HG03432 (cell line): ENCODE measurements at regions not wholly inside any gene's neighbourhood (a gene's known extent, or its start where the extent isn't known, plus 50 kb on each side); places are given as distances from the start of the nearest gene placed in this dataset.
"Not testable (repeated sequence)": the region's sequence is repeated elsewhere in the genome, so short reads cannot be mapped to it uniquely, and the experiment has no call there.

Experiments
- ATAC-seq: cut with Tn5 transposase; IDR thresholded peaks from one replicate; pipeline ENCODE4 v1.9.1; 2021; ENCODE audit warnings: mild to moderate bottlenecking, moderate library complexity; ENCODE audit not compliant: unreplicated experiment

GRCh38 chr2:37722971-37723370, 51.5 kb upstream of the CDC42EP3 start:
- not testable (repeated sequence) for ATAC-seq

DNA sequence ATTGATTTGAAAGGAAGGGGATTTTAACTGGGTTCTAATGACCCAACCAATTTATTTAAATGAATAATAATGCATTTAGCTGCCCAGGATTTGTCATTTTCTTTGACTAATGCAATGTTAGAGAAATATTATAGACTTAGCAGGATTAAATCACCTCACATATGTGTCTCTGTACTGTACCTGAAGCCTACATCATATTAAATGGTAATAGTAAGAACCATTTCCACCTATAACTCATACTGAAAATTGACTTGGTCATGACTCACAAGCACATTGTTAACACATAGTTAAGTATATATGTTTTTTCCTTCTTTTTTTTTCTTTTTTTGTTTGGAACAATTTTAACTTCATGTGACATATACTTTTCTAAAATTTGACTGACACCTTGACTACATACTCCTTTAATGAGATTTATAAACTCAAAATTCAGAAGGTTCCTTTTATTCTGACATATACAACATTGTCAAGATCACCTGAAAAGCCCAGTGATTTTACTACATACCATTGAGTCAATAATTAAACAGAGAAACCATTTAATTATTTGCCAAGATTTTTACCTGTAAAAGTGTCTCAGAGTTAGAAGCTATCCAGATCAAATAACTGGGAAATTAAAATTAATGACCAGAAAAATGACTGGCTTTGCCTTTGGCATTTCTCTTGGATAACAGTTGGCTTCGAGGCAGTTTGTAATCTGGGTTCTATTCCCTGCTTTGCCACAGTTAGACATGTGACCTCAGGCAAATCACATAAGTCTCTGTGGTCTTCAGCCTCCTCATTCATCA, 58.8 kb upstream of the CDC42EP3 start:
- ATAC-seq: no peak

DNA sequence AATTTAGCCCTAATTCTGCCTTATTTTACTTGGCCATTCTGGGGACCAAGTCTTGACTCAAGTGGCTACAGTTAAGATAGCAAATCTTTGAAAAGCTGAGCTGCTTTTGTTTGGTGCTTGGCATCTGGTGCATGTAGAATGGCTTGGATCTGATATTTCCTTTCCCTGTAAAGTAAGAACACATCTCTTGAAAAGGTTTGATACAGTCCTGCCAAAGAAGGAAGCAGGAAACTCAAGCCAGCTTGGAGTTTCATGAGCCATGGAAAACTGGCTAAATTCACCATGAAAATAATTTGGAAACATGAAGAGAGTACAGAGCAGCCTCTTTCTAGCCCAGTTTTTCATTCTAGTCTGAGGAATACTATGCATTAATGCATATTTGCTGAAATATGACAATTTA, 61.0 kb upstream of the CDC42EP3 start:
- ATAC-seq: not testable (repeated sequence)

DNA sequence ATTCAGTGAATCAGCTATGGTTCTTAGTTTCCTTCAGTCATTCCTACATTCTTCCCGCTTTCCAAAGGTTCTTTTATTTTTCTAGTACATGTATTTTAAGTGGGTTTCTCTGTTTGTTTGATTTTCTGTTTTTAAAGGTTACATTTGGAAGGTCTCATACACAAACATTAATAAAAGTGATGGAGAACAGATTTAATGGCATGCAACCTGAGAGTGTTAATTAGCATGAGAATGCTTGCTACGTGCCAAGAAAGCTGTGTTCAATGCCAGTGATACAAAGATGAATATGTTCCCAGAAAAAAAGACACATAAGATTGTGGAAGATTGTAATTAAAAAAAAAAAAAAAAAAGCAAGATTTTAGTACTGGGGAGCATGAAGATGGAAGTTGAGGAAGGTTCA, 61.8 kb upstream of the CDC42EP3 start:
- ATAC-seq: no peak

DNA sequence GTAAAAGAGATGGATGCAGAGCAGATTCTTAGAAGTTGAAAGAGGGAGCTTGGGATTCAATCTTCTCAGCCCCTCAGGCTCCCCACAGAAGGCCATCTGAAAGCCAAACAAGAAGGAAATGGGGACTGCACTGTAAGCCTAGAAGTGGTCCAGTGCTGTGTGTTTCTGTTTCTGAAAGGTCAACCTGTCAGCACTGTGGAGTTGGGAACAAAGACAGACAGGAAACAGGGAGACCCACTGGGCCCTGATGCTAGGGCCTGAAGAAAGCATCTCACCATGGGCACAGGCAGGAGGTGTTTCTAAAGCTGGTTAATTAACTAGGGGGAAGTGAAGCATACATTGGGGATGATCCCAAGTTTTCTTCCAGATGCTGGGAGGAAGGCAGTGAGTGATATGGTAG, 62.5 kb upstream of the CDC42EP3 start:
- not testable (repeated sequence) for ATAC-seq

GRCh38 chr2:37734891-37735523, 63.6 kb upstream of the CDC42EP3 start:
- not testable (repeated sequence) for ATAC-seq

DNA sequence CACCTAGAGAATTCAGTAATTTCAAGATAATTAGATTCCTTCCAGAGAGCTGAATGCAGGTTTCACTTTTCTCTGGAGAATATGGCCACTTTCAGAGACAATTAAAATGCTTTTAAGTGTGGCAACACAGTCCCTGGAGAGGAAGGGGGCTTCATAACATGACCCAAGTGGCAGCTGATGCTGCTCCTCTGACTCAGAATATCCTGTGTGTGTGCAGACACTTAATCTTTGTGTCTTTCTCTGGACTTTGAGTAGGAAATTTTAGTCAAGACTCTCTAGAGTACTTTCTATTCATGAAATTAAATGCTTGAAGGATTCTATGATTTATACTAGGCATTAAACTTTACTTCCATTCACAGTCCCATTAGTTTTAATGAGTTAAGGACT, 64.1 kb upstream of the CDC42EP3 start:
- ATAC-seq: not testable (repeated sequence)

GRCh38 chr2:37737507-37737906, 66.1 kb upstream of the CDC42EP3 start:
- no peak for ATAC-seq

DNA sequence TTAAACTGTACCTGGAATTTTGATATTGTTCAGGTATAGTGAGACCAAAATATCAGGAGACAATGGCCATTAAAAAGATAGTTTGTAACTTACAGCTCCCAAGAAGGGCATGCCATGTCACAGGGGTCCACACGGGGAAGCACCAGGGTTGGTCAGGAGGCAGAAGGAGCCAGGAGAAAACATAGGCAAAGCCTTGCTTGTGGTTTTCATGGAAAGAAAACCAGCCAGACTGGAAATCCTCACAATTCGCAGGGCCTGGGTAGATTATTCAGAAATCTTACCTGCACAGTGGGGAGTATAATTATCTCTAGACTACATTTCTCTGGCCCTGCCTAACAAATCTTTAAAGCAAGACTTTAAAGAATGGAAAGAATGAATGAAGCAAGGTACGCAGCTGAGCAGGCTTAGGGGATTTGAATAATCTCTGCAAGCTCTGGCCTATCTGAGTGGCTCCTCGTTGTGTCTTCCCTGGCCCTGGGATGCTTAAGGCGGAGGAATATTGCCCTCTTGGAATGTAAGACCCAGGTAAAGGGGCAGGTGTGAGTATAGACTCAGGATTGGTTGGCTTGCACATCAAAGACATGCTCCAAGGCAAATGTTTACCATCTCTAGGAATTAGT, 66.9 kb upstream of the CDC42EP3 start:
- no peak for ATAC-seq

GRCh38 chr2:37739153-37739552, 67.7 kb upstream of the CDC42EP3 start:
- no peak for ATAC-seq

- no peak for ATAC-seq
Measured at GRCh38 chr2:37740164-37740739, 68.8 kb upstream of the CDC42EP3 start.

- ATAC-seq: no peak
Measured at GRCh38 chr2:37742286-37742685, 70.8 kb upstream of the CDC42EP3 start.

GRCh38 chr2:37744010-37744409, 72.6 kb upstream of the CDC42EP3 start:
- ATAC-seq: no peak

GRCh38 chr2:37744961-37745360, 73.5 kb upstream of the CDC42EP3 start:
- not testable (repeated sequence) for ATAC-seq

- ATAC-seq: not testable (repeated sequence)
Measured at GRCh38 chr2:37746011-37746410, 74.6 kb upstream of the CDC42EP3 start.

DNA sequence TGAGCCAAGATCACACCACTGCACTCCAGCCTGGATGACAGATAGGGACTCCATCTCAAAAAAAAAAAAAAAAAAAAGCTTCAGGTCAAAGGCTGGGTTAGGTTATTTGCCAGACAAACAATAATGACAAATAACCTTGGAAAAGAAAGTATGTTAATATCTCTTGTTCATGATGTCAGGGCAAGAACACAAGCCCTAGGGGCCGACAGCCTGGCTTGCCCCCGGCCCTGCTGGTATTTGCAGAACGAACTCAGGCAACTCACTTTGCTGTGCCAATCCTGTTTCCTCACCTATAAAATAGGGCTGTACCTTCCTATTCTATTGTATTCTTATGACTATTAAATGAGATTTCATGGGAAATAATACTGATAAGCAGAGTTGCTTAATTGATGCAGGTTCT, 75.4 kb upstream of the CDC42EP3 start:
- ATAC-seq: no peak

GRCh38 chr2:37748541-37748940, 77.1 kb upstream of the CDC42EP3 start:
- no peak for ATAC-seq

GRCh38 chr2:37750286-37750685, 78.8 kb upstream of the CDC42EP3 start:
- not testable (repeated sequence) for ATAC-seq

DNA sequence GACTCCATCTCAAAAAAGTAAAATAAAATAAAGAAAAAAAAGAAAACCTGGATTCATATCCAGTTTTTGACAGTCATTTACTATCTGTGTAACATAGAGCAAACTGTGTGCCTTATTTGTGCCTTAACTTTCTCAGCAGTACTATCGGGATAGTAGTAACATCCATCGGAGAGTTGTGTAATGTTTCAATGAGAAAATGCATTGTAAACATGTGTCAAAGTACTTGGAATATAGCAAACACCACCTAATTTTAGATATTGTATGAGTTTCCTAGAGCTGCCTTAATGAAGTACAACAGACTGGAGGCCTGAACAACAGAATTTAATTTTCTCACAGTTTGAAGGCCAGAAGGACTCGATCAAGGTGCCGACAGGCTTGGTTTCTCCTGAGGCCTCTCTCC, 81.3 kb upstream of the CDC42EP3 start:
- ATAC-seq: no peak

- no peak for ATAC-seq
Measured at GRCh38 chr2:37753758-37754157, 82.3 kb upstream of the CDC42EP3 start.

GRCh38 chr2:37755961-37756559, 84.6 kb upstream of the CDC42EP3 start:
- ATAC-seq: not testable (repeated sequence)
